ENCODE measurements at regions not wholly inside any gene's neighbourhood (a gene's known extent, or its start where the extent isn't known, plus 50 kb on each side); places are given as distances from the start of the nearest gene placed in this dataset.

GRCh38 chr5:125083981-125084380 lies 337.5 kb upstream of the ZNF608 start:
- no peak for TF ChIP-seq POLR2A (IDR thresholded peaks at IDR 0.05)
- no peak for TF ChIP-seq CTCF (IDR thresholded peaks at IDR 0.05)
